ENCODE measurements at regions not wholly inside any gene's neighbourhood (a gene's known extent, or its start where the extent isn't known, plus 50 kb on each side); places are given as distances from the start of the nearest gene placed in this dataset.

- in situ Hi-C loops (cut with HindIII; ENCODE audit: low pct_ligation_motif_present, low sequenced_read_pairs): no loop called here
- Histone ChIP-seq H3K36me3 (replicated peaks) (no peaks in the 10 kb centered on the region), H3K27ac (no peak overlapping the region), H3K27me3 (replicated peaks) (no peaks in the 10 kb centered on the region), H3K4me3 (ENCODE audit: low read depth, low read length) (no peak overlapping the region)
- TF ChIP-seq CTCF (IDR thresholded peaks at IDR 0.05; ENCODE audit: low read depth, low read length, missing control alignments): no peak
- DNase-seq: no peak
Measured at GRCh38 chr7:117974891-117975290, 101.7 kb upstream of the CTTNBP2 start.

- Histone ChIP-seq H3K4me3 (ENCODE audit: low read depth, low read length) (no peak overlapping the region), H3K27me3 (replicated peaks) (no peaks in the 10 kb centered on the region), H3K36me3 (replicated peaks) (no peaks in the 10 kb centered on the region), H3K27ac (no peak overlapping the region)
- DNase-seq: no peak
- no peak for TF ChIP-seq CTCF (IDR thresholded peaks at IDR 0.05; ENCODE audit: low read depth, low read length, missing control alignments)
- in situ Hi-C loops (cut with HindIII; ENCODE audit: low pct_ligation_motif_present, low sequenced_read_pairs): no loop called here
Measured at GRCh38 chr7:117975476-117975875, 102.2 kb upstream of the CTTNBP2 start.

GRCh38 chr7:117979954-117980497 is 106.8 kb upstream of the CTTNBP2 start:
- H3K36me3 ChIP-seq (replicated peaks): no peaks in the 10 kb centered on the region
- H3K4me3 ChIP-seq (ENCODE audit: low read depth, low read length): no peak overlapping the region
- TF ChIP-seq CTCF (IDR thresholded peaks at IDR 0.05; ENCODE audit: low read depth, low read length, missing control alignments): no peak
- no peak for DNase-seq
- no peaks in the 10 kb centered on the region for H3K27me3 ChIP-seq (replicated peaks)
- in situ Hi-C loops (cut with HindIII; ENCODE audit: low pct_ligation_motif_present, low sequenced_read_pairs): no loop called here
- no peak overlapping the region for H3K27ac ChIP-seq

- H3K27me3 ChIP-seq (replicated peaks): no peaks in the 10 kb centered on the region
- H3K27ac ChIP-seq: no peak overlapping the region
- DNase-seq: no peak
- TF ChIP-seq CTCF (IDR thresholded peaks at IDR 0.05; ENCODE audit: low read depth, low read length, missing control alignments): no peak
- in situ Hi-C loops (cut with HindIII; ENCODE audit: low pct_ligation_motif_present, low sequenced_read_pairs): no loop called here
- no peaks in the 10 kb centered on the region for H3K36me3 ChIP-seq (replicated peaks)
- H3K4me3 ChIP-seq (ENCODE audit: low read depth, low read length): no peak overlapping the region
Measured at GRCh38 chr7:117982071-117983055, 109.1 kb upstream of the CTTNBP2 start.

GRCh38 chr7:117986645-117987269 is 113.5 kb upstream of the CTTNBP2 start:
- Histone ChIP-seq H3K27me3 (replicated peaks) (no peaks in the 10 kb centered on the region), H3K4me3 (ENCODE audit: low read depth, low read length) (no peak overlapping the region), H3K36me3 (replicated peaks) (no peaks in the 10 kb centered on the region), H3K27ac (no peak overlapping the region)
- no peak for TF ChIP-seq CTCF (IDR thresholded peaks at IDR 0.05; ENCODE audit: low read depth, low read length, missing control alignments)
- in situ Hi-C loops (cut with HindIII; ENCODE audit: low pct_ligation_motif_present, low sequenced_read_pairs): no loop called here
- DNase-seq: no peak
